ENCODE measurements at regions not wholly inside any gene's neighbourhood (a gene's known extent, or its start where the extent isn't known, plus 50 kb on each side); places are given as distances from the start of the nearest gene placed in this dataset.

DNA sequence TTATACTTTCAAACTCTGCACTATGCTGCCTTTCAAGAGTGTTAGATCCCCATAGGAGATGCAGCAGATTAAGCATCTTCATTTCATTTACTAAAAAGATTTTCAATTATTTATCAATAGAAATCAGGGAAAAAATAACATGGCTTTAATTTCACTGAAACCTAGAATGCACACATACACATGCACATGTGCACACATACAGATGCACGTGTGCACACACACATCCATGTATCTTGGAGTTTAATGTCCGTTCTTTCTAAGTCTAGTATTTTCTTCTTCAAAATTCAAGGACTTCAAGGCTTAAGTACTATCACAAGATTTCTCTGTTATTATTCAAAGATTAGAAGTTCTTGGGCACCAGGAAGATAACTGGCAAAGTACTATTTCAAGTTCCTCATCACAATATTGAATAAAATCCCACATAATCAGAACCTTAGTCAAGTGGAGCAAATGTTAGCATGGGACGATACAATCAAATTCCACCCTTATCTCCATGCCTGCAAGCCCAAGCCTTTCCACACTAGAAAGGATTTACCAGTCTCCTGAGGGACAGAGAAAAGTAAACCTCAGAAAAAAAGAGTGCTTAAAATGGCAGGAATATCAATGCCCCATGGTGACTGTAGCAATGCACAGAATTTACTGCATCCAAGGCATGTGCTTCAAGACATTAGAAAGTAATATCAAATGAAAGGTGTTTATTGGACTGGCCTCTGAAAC lies 494.4 kb downstream of the XPNPEP1 start:
- no peaks in the 10 kb centered on the region for H3K9me3 ChIP-seq
- H3K36me3 ChIP-seq, result no peaks in the 10 kb centered on the region
- 69 to 82% (median 73%) methylated on average over 3 of the region's 3 CpGs for WGBS, 3 donors
- H3K4me3 ChIP-seq, result no peak overlapping the region
- H3K27me3 ChIP-seq, result no peaks in the 10 kb centered on the region
- TF ChIP-seq POLR2A (IDR thresholded peaks at IDR 0.05) (no peak), EP300 (IDR thresholded peaks at IDR 0.05) (no peak)
- TF ChIP-seq, protein P1, sequence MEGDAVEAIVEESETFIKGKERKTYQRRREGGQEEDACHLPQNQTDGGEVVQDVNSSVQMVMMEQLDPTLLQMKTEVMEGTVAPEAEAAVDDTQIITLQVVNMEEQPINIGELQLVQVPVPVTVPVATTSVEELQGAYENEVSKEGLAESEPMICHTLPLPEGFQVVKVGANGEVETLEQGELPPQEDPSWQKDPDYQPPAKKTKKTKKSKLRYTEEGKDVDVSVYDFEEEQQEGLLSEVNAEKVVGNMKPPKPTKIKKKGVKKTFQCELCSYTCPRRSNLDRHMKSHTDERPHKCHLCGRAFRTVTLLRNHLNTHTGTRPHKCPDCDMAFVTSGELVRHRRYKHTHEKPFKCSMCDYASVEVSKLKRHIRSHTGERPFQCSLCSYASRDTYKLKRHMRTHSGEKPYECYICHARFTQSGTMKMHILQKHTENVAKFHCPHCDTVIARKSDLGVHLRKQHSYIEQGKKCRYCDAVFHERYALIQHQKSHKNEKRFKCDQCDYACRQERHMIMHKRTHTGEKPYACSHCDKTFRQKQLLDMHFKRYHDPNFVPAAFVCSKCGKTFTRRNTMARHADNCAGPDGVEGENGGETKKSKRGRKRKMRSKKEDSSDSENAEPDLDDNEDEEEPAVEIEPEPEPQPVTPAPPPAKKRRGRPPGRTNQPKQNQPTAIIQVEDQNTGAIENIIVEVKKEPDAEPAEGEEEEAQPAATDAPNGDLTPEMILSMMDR (IDR thresholded peaks at IDR 0.05), result no peak
- no peak overlapping the region for H3K27ac ChIP-seq
- H3K4me1 ChIP-seq (ENCODE audit: insufficient read depth), result no peaks in the 10 kb centered on the region
- DNase-seq, result no peak
- intact Hi-C loops (cut with DNase I), result no loop called here

DNA sequence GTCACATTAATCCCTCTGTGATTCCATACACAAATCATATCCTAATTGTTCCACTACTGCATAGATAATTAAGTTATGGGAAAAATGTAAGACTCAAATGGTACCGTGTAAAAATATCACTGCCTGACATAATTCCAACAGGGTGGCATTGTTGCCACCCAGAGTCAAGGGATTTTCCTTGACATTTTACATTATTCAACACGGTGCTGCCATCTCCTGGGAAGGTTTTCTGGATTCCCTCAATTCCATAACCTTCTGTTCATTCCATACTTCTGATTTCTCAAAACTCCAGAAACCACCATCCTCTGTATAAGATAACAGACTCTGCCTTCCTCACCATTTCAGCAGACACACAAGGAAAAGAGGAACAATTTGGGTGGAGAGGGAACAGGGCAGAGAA lies 495.9 kb downstream of the XPNPEP1 start:
- no peak overlapping the region for H3K4me3 ChIP-seq
- WGBS, 3 donors, result 50 to 59% (median 53%) methylated on average over 2 of the region's 2 CpGs
- TF ChIP-seq, protein P1 (IDR thresholded peaks at IDR 0.05), result no peak
- no peak for TF ChIP-seq EP300 (IDR thresholded peaks at IDR 0.05)
- TF ChIP-seq POLR2A (IDR thresholded peaks at IDR 0.05), result no peak
- H3K27ac ChIP-seq, result no peak overlapping the region
- H3K27me3 ChIP-seq, result no peaks in the 10 kb centered on the region
- H3K9me3 ChIP-seq, result no peaks in the 10 kb centered on the region
- H3K4me1 ChIP-seq (ENCODE audit: insufficient read depth), result no peaks in the 10 kb centered on the region
- intact Hi-C loops (cut with DNase I), result no loop called here
- H3K36me3 ChIP-seq, result no peaks in the 10 kb centered on the region
- no peak for DNase-seq

DNA sequence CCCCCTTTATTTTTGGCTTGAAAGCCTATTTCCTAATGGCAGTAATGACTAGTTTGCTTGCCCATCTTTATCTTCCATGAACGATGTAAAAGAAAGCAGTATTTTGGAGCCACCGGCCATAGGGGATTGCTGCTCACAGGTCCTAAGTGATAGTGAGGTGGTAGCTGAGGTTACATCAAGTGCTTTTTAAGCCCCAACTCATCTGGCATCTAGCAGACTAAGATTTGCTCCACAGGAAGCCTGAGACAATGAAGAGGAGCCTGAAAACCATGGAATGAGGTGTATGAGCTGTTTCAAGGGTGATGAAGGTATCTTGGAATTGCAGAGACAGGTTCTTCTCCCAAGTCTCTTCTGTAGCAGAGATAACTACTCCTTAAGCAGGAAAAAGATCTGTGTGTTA lies 496.3 kb downstream of the XPNPEP1 start:
- Histone ChIP-seq H3K4me1 (ENCODE audit: insufficient read depth) (no peaks in the 10 kb centered on the region), H3K27me3 (no peaks in the 10 kb centered on the region), H3K4me3 (no peak overlapping the region), H3K36me3 (no peaks in the 10 kb centered on the region), H3K9me3 (no peaks in the 10 kb centered on the region), H3K27ac (no peak overlapping the region)
- no peak for DNase-seq
- intact Hi-C loops (cut with DNase I), result no loop called here
- 84 to 89% (median 87%) methylated on average over 2 of the region's 2 CpGs for WGBS, 3 donors
- no peak for TF ChIP-seq POLR2A (IDR thresholded peaks at IDR 0.05)
- TF ChIP-seq, protein P1 (IDR thresholded peaks at IDR 0.05), result no peak
- TF ChIP-seq EP300 (IDR thresholded peaks at IDR 0.05), result no peak

DNA sequence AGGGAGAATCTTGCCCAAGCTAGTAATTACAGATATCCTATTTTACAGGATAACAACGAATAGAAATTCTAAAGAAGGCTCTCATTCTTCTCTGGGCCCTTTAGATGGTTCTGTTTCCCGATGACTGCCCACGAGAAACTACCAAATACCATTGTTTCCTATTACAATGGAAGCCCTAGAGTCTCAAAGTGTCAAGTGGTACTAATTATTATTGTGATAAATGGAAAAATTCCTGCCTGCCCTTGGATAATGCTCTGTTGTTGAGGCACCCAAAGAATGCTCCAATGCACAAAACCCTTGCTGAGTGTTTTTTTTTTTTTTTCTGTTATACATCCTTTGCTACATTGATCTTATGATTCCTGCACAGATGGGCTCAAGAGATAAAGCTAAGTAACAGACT lies 504.5 kb downstream of the XPNPEP1 start:
- intact Hi-C loops (cut with DNase I), result no loop called here
- H3K27ac ChIP-seq, result no peak overlapping the region

More for the DNA sequence above, 504.5 kb downstream of the XPNPEP1 start:
- Histone ChIP-seq H3K27me3 (no peaks in the 10 kb centered on the region), H3K9me3 (no peaks in the 10 kb centered on the region), H3K4me3 (no peak overlapping the region), H3K4me1 (ENCODE audit: insufficient read depth) (no peaks in the 10 kb centered on the region), H3K36me3 (no peaks in the 10 kb centered on the region)
- 83 to 92% (median 85%) methylated on average over 3 of the region's 3 CpGs for WGBS, 3 donors
- TF ChIP-seq POLR2A (IDR thresholded peaks at IDR 0.05), result no peak
- TF ChIP-seq, protein P1 (IDR thresholded peaks at IDR 0.05), result no peak
- TF ChIP-seq EP300 (IDR thresholded peaks at IDR 0.05), result no peak
- DNase-seq, result no peak

Measured in ovary (tissue), 7 donors.